ENCODE measurements at regions not wholly inside any gene's neighbourhood (a gene's known extent, or its start where the extent isn't known, plus 50 kb on each side); places are given as distances from the start of the nearest gene placed in this dataset.

- DNase-seq (ENCODE audit: low spot score): no peak
- H3K9me3 ChIP-seq (ENCODE audit: low read depth): no peaks in the 10 kb centered on the region
- WGBS (ENCODE audit: low lambda C conversion rate, missing lambda C conversion rate): 51% methylated on average over 2 of the region's 2 CpGs
- H3K4me1 ChIP-seq (ENCODE audit: insufficient read depth): no peaks in the 10 kb centered on the region
- no peak overlapping the region for H3K4me3 ChIP-seq
- no peaks in the 10 kb centered on the region for H3K9me2 ChIP-seq (replicated peaks; ENCODE audit: insufficient read depth)
- H3K4me2 ChIP-seq: no peak overlapping the region
- H3K27ac ChIP-seq: no peak overlapping the region
- H3K36me3 ChIP-seq (replicated peaks; ENCODE audit: insufficient read depth, low read depth): no peaks in the 10 kb centered on the region
- no peaks in the 10 kb centered on the region for H4K20me1 ChIP-seq (ENCODE audit: insufficient read depth, poor library complexity, severe bottlenecking)
- no peaks in the 10 kb centered on the region for H3K27me3 ChIP-seq
- no peak overlapping the region for H2AFZ ChIP-seq
- TF ChIP-seq EZH2 (IDR thresholded peaks at IDR 0.05; ENCODE audit: borderline replicate concordance) (no peak), CTCF (IDR thresholded peaks at IDR 0.05; ENCODE audit: poor library complexity) (no peak), EZH2phosphoT487 (IDR thresholded peaks at IDR 0.05; ENCODE audit: low read depth, severe bottlenecking, unreplicated experiment) (no peak)
- H3K79me2 ChIP-seq: no peaks in the 10 kb centered on the region
Observed at GRCh38 chr13:47186471-47186870, 289.6 kb upstream of the HTR2A start.

GRCh38 chr13:47184321-47184720, 287.5 kb upstream of the HTR2A start:
- Histone ChIP-seq H4K20me1 (ENCODE audit: insufficient read depth, poor library complexity, severe bottlenecking) (no peaks in the 10 kb centered on the region), H3K36me3 (replicated peaks; ENCODE audit: insufficient read depth, low read depth) (no peaks in the 10 kb centered on the region), H2AFZ (no peak overlapping the region), H3K27ac (no peak overlapping the region), H3K27me3 (no peaks in the 10 kb centered on the region), H3K4me1 (ENCODE audit: insufficient read depth) (no peaks in the 10 kb centered on the region), H3K4me2 (no peak overlapping the region), H3K4me3 (no peak overlapping the region), H3K9me3 (ENCODE audit: low read depth) (no peaks in the 10 kb centered on the region), H3K9me2 (replicated peaks; ENCODE audit: insufficient read depth) (no peaks in the 10 kb centered on the region), H3K79me2 (no peaks in the 10 kb centered on the region)
- TF ChIP-seq EZH2phosphoT487 (IDR thresholded peaks at IDR 0.05; ENCODE audit: low read depth, severe bottlenecking, unreplicated experiment): no peak
- no peak for TF ChIP-seq EZH2 (IDR thresholded peaks at IDR 0.05; ENCODE audit: borderline replicate concordance)
- TF ChIP-seq CTCF (IDR thresholded peaks at IDR 0.05; ENCODE audit: poor library complexity): no peak
- DNase-seq (ENCODE audit: low spot score): no peak

GRCh38 chr13:47179321-47179720, 282.5 kb upstream of the HTR2A start:
- 92% methylated on average over 3 of the region's 3 CpGs for WGBS (ENCODE audit: low lambda C conversion rate, missing lambda C conversion rate)
- H3K4me1 ChIP-seq (ENCODE audit: insufficient read depth): no peaks in the 10 kb centered on the region
- no peaks in the 10 kb centered on the region for H3K79me2 ChIP-seq
- H3K4me3 ChIP-seq: no peak overlapping the region
- H3K9me2 ChIP-seq (replicated peaks; ENCODE audit: insufficient read depth): no peaks in the 10 kb centered on the region
- no peaks in the 10 kb centered on the region for H3K9me3 ChIP-seq (ENCODE audit: low read depth)
- H3K27ac ChIP-seq: no peak overlapping the region
- H2AFZ ChIP-seq: no peak overlapping the region
- DNase-seq (ENCODE audit: low spot score): no peak
- no peaks in the 10 kb centered on the region for H4K20me1 ChIP-seq (ENCODE audit: insufficient read depth, poor library complexity, severe bottlenecking)
- H3K27me3 ChIP-seq: no peaks in the 10 kb centered on the region
- no peaks in the 10 kb centered on the region for H3K36me3 ChIP-seq (replicated peaks; ENCODE audit: insufficient read depth, low read depth)
- H3K4me2 ChIP-seq: no peak overlapping the region
- TF ChIP-seq EZH2 (IDR thresholded peaks at IDR 0.05; ENCODE audit: borderline replicate concordance) (no peak), EZH2phosphoT487 (IDR thresholded peaks at IDR 0.05; ENCODE audit: low read depth, severe bottlenecking, unreplicated experiment) (no peak), CTCF (IDR thresholded peaks at IDR 0.05; ENCODE audit: poor library complexity) (no peak)

Measured in hepatocyte (in vitro differentiated cells).